ENCODE measurements at regions not wholly inside any gene's neighbourhood (a gene's known extent, or its start where the extent isn't known, plus 50 kb on each side); places are given as distances from the start of the nearest gene placed in this dataset.

GRCh38 chr15:37586976-37587375 lies 347.5 kb upstream of the TMCO5A start:
- no peak for TF ChIP-seq CTCF (IDR thresholded peaks at IDR 0.05; ENCODE audit: extremely low read depth, missing control alignments)
- DNase-seq (ENCODE audit: low spot score): no peak

GRCh38 chr15:37594417-37594816 lies 340.0 kb upstream of the TMCO5A start:
- TF ChIP-seq CTCF (IDR thresholded peaks at IDR 0.05; ENCODE audit: extremely low read depth, missing control alignments): no peak
- no peak for DNase-seq (ENCODE audit: low spot score)

GRCh38 chr15:37595426-37595970 lies 338.9 kb upstream of the TMCO5A start:
- DNase-seq (ENCODE audit: low spot score): no peak
- TF ChIP-seq CTCF (IDR thresholded peaks at IDR 0.05; ENCODE audit: extremely low read depth, missing control alignments): no peak

- TF ChIP-seq CTCF (IDR thresholded peaks at IDR 0.05; ENCODE audit: extremely low read depth, missing control alignments): no peak
- no peak for DNase-seq (ENCODE audit: low spot score)
Observed at GRCh38 chr15:37599156-37599555, 335.3 kb upstream of the TMCO5A start.

- TF ChIP-seq CTCF (IDR thresholded peaks at IDR 0.05; ENCODE audit: extremely low read depth, missing control alignments): no peak
- no peak for DNase-seq (ENCODE audit: low spot score)
Observed at GRCh38 chr15:37616215-37616614, 318.2 kb upstream of the TMCO5A start.

- no peak for TF ChIP-seq CTCF (IDR thresholded peaks at IDR 0.05; ENCODE audit: extremely low read depth, missing control alignments)
- DNase-seq (ENCODE audit: low spot score): no peak
Observed at GRCh38 chr15:37618353-37618752, 316.1 kb upstream of the TMCO5A start.

GRCh38 chr15:37619358-37620042 lies 314.9 kb upstream of the TMCO5A start:
- no peak for TF ChIP-seq CTCF (IDR thresholded peaks at IDR 0.05; ENCODE audit: extremely low read depth, missing control alignments)
- DNase-seq (ENCODE audit: low spot score): no peak
